Fibroblast of the aortic adventitia (primary cell): ENCODE measurements at regions not wholly inside any gene's neighbourhood (a gene's known extent, or its start where the extent isn't known, plus 50 kb on each side); places are given as distances from the start of the nearest gene placed in this dataset.

Experiments
- DNase-seq: peaks from one replicate; pipeline ENCODE4 v3.0.0-alpha.2; 2010; ENCODE audit warnings: low read depth
- H3K4me3 ChIP-seq: 2 replicates; pipeline ENCODE4 v1.5.1; 2011; ENCODE audit warnings: low read depth, mild to moderate bottlenecking, control low read depth, low read length, moderate library complexity
- TF ChIP-seq, protein P1 (sequence below): IDR thresholded peaks from 2 replicates; pipeline ENCODE4 v1.5.1; 2011; ENCODE audit warnings: mild to moderate bottlenecking, low read length, control low read depth, inconsistent platforms; ENCODE audit not compliant: insufficient read depth

DNA sequence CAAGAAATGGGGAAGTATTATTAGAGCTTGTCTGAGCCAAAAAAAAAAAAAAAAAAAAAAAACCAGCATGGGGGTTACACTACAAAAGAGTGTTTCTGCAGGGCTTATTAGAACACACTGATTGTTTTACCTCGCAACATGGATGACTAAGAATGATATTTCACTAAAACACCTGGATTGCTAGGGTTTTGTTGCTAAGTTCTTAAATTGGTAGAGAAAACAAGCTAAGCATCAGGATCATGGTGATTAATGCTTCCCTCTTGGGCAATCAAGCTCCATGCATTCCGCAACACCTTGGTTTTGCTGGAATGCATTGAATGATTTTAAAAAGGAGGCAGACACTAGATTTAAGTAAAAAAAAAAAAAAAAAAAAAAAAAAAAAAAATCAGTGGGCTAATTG, 931.4 kb upstream of the CDH8 start:
- DNase-seq = no peak
- TF ChIP-seq, protein P1, sequence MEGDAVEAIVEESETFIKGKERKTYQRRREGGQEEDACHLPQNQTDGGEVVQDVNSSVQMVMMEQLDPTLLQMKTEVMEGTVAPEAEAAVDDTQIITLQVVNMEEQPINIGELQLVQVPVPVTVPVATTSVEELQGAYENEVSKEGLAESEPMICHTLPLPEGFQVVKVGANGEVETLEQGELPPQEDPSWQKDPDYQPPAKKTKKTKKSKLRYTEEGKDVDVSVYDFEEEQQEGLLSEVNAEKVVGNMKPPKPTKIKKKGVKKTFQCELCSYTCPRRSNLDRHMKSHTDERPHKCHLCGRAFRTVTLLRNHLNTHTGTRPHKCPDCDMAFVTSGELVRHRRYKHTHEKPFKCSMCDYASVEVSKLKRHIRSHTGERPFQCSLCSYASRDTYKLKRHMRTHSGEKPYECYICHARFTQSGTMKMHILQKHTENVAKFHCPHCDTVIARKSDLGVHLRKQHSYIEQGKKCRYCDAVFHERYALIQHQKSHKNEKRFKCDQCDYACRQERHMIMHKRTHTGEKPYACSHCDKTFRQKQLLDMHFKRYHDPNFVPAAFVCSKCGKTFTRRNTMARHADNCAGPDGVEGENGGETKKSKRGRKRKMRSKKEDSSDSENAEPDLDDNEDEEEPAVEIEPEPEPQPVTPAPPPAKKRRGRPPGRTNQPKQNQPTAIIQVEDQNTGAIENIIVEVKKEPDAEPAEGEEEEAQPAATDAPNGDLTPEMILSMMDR = no peak
- H3K4me3 ChIP-seq = no peak overlapping the region

DNA sequence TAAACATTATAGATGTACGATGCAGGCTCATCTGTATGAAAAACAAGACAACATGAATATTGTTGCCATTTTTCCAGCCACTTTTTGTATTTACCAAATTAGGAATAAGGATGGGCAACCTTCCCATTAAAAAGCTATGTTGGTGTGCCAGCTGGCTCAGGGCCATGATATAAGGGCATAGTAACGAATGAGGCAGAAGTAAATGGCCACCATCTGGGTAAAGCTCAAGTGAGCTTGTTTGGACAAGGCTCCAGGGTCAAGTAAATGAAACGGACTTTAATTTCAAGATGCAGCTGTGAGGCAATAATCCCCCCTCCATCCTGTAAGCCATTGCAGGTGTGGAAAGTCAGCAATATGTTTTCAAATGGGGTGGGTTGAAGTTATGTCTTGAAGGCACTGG, 930.9 kb upstream of the CDH8 start:
- DNase-seq = no peak
- TF ChIP-seq, protein P1 = no peak
- no peak overlapping the region for H3K4me3 ChIP-seq

DNA sequence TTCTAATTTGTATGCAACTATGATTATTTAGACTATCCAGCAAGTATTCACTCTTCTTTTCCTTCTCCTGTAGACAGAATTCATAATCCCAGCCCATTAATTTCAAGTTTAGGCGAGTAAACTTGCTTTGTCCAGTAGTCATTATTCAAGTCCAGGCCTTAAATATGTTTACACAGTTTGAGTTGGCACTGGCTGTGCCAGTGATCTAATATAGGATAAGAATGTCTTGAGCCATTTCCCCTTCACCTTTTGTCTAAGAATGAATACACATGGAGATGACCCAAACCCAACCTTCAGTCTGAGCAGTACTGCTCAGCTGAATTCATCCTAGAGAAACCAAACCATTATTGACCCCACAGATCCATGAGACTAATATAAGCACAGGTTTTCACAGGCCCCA, 930.4 kb upstream of the CDH8 start:
- H3K4me3 ChIP-seq = no peak overlapping the region
- TF ChIP-seq, protein P1 = no peak
- no peak for DNase-seq

DNA sequence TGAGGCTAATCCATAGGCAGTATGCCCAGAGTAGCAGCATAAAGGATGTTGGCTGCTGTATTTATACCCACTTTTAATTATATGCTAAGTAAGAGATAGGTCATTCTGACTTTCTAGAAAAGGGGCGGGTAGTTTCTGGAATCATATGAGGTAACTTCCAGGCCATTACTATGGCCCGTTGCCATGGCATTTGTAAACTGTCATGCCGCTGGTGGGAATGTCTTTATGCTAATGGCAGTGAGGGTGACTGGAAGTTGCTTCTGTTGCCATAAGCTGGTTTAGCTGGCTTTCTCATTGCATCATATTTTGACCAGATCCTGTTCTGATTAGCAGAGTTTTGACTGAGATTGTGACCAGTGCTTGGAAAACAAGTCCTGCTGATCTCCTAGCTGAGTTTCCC, 929.6 kb upstream of the CDH8 start:
- no peak for DNase-seq
- TF ChIP-seq, protein P1 = no peak
- no peak overlapping the region for H3K4me3 ChIP-seq

DNA sequence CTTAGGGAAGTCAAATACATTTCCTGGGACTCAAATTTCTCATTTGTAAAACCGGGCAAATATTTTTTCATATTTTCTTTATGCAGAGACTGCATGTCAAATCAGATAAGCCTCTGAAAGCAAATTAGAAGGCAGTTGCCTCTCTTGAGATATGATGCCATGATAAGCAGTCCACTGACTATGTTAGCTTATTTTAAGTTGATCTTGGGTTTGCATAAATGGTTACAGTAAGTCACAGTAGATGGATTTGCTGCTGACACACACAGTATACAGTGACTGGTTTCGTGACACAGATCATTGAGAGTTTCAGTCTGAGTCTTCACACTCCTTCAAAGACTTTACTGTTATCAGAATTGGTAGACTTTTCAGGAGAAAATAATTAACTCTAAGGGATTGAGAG, 927.6 kb upstream of the CDH8 start:
- H3K4me3 ChIP-seq = no peak overlapping the region
- DNase-seq = no peak
- TF ChIP-seq, protein P1 = no peak

DNA sequence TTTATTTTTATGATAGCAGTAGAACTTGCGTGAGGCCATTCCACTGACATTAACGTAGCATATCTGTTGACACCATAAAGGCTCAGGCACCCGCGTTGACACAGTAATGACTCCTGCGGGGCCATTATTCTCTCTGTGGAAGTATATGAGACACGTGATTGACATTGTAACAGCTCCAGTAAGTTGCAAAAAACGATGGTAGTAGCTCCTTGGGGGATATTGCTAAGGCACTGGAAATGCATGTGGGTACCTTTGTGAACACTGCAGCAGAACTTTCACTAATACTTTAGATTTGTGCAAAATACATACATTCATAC, 918.8 kb upstream of the CDH8 start:
- DNase-seq = no peak
- no peak overlapping the region for H3K4me3 ChIP-seq
- TF ChIP-seq, protein P1 = no peak

DNA sequence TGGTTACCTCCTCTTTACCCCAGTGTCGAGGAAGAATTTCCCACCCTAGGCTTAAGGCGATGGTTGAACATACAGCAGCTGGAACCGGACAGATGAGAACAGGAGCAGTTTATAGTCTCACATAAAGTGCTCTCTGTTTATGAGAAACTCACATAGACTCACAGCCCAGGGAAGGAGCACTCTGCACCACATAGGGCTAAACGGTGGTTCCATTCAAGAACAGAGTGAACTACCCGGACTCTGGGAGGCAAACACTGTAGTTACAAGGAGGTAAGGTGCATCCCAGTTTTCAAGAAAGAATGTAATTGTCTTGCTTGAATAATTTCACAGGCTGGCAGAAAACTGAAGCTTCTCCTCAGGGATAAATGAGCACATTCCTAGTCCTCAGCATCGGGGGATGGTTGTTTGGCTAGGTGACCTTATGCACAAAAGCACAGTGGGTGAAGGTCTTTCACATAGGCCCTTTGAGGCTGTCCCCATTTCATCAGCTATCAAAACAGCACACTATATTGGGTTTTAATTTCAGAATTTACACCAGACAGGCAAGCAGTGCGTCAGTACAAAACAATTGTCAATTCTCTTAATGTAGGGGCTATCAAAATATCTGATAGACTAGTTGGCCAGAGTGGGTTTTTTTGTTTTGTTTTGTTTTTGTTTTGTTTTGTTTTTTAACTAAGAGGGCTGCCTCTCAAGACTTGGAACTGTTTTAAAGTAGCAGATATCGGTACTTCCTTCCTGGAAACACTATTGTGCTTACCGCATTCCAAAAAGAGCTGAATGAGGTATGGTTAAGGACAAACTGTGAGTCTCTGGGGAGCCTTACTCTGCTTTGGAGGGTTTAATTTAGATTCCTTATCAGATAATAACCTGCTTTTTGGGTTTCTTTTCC, 918.1 kb upstream of the CDH8 start:
- no peak overlapping the region for H3K4me3 ChIP-seq
- DNase-seq = no peak
- TF ChIP-seq, protein P1 = no peak
